ENCODE measurements at regions not wholly inside any gene's neighbourhood (a gene's known extent, or its start where the extent isn't known, plus 50 kb on each side); places are given as distances from the start of the nearest gene placed in this dataset.

GRCh38 chr14:61176686-61177085, 104.5 kb downstream of the TMEM30B start:
- no peak overlapping the region for H3K27ac Mint-ChIP-seq
- H3K4me1 ChIP-seq (ENCODE audit: insufficient read depth): peaks cover 37% of the 10 kb centered on the region
- no peak overlapping the region for H3K4me3 Mint-ChIP-seq
- H3K4me3 ChIP-seq: no peak overlapping the region
- H3K36me3 ChIP-seq (ENCODE audit: insufficient read depth): no peaks in the 10 kb centered on the region
- no peak overlapping the region for H3K27ac ChIP-seq (ENCODE audit: low read depth)
- H3K4me1 Mint-ChIP-seq: peaks cover 48% of the 10 kb centered on the region
- no peak overlapping the region for H3K4me2 ChIP-seq
- peaks cover 4% of the 10 kb centered on the region; the same call in 1 of the 2 replicates for H3F3A ChIP-seq (replicated peaks; ENCODE audit: low read depth)
- H2AFZ ChIP-seq: no peak overlapping the region; the same call in 1 of the 2 replicates
- no peaks in the 10 kb centered on the region for H3K27me3 ChIP-seq (ENCODE audit: insufficient read depth)
- no peak for TF ChIP-seq STAT1 (IDR thresholded peaks at IDR 0.05; ENCODE audit: unreplicated experiment)
- TF ChIP-seq CTCF (conservative IDR thresholded peaks at IDR 0.05; ENCODE audit: low read depth in 2 of 2): no peak
- no peak for TF ChIP-seq CREB1 (CRISPR knock-in tag; IDR thresholded peaks at IDR 0.05; ENCODE audit: low read depth)
- no peak for TF ChIP-seq EZH2 (IDR thresholded peaks at IDR 0.05; ENCODE audit: low read depth, unreplicated experiment)
- TF ChIP-seq POLR2AphosphoS5 (IDR thresholded peaks at IDR 0.05; ENCODE audit: low read depth): no peak
- TF ChIP-seq ETS1 (IDR thresholded peaks at IDR 0.05): no peak
- no peak for TF ChIP-seq JUNB (IDR thresholded peaks at IDR 0.05; ENCODE audit: unreplicated experiment)
- no peak for TF ChIP-seq EZH2phosphoT487 (IDR thresholded peaks at IDR 0.05; ENCODE audit: unreplicated experiment)
- TF ChIP-seq REST (IDR thresholded peaks at IDR 0.05; ENCODE audit: unreplicated experiment): no peak
- TF ChIP-seq NANOG (IDR thresholded peaks at IDR 0.05; ENCODE audit: borderline replicate concordance): no peak
- TF ChIP-seq ZNF114 (CRISPR knock-in tag; IDR thresholded peaks at IDR 0.05): no peak
- no peak for TF ChIP-seq ZNF331 (CRISPR knock-in tag; IDR thresholded peaks at IDR 0.05; ENCODE audit: low read depth)
- peaks cover 18% of the 10 kb centered on the region for H3K36me3 Mint-ChIP-seq (ENCODE audit: low read depth)
- peaks cover 15% of the 10 kb centered on the region; the same call in 1 of the 2 replicates for H3K9me2 ChIP-seq (ENCODE audit: insufficient read depth)
- H3K27me3 Mint-ChIP-seq (ENCODE audit: insufficient read depth, low read depth, poor library complexity): peaks cover 6% of the 10 kb centered on the region
- H3K9me3 Mint-ChIP-seq: peaks cover 18% of the 10 kb centered on the region
- no peaks in the 10 kb centered on the region for H3K79me2 ChIP-seq (replicated peaks; ENCODE audit: insufficient read depth)
- ATAC-seq: no peak
- no peaks in the 10 kb centered on the region for H4K20me1 ChIP-seq (replicated peaks; ENCODE audit: insufficient read depth)
- no peak for DNase-seq (ENCODE audit: low spot score)

Measured in GM23338 (cell line).